ENCODE measurements at regions not wholly inside any gene's neighbourhood (a gene's known extent, or its start where the extent isn't known, plus 50 kb on each side); places are given as distances from the start of the nearest gene placed in this dataset.

GRCh38 chr7:56483861-56484550 is 367.8 kb upstream of the NUPR2 start:
- DNase-seq (ENCODE audit: low spot score) (no peak), ATAC-seq (no peak)
- no peaks in the 10 kb centered on the region for H4K20me1 ChIP-seq (replicated peaks; ENCODE audit: insufficient read depth)
- H3K36me3 ChIP-seq (ENCODE audit: insufficient read depth): 0 out of 2 replicates have a peak, but pooled peaks cover 6% of the 10 kb centered on the region
- Mint-ChIP-seq H3K36me3 (ENCODE audit: low read depth) (peaks cover 36% of the 10 kb centered on the region), H3K27ac (no peak overlapping the region), H3K4me3 (no peak overlapping the region), H3K4me1 (no peaks in the 10 kb centered on the region), H3K27me3 (ENCODE audit: insufficient read depth, low read depth, poor library complexity) (peaks cover 9% of the 10 kb centered on the region), H3K9me3 (peaks cover 96% of the 10 kb centered on the region)
- H3K79me2 ChIP-seq (replicated peaks; ENCODE audit: insufficient read depth): no peaks in the 10 kb centered on the region
- no peak overlapping the region for H3K4me3 ChIP-seq
- no peaks in the 10 kb centered on the region for H3K9me2 ChIP-seq (ENCODE audit: insufficient read depth)
- no peaks in the 10 kb centered on the region for H3K27me3 ChIP-seq (ENCODE audit: insufficient read depth)
- H3K4me1 ChIP-seq (ENCODE audit: insufficient read depth): no peaks in the 10 kb centered on the region
- no peak overlapping the region for H3K27ac ChIP-seq (ENCODE audit: low read depth)
- H3K4me2 ChIP-seq: no peak overlapping the region
- no peaks in the 10 kb centered on the region for H3F3A ChIP-seq (replicated peaks; ENCODE audit: low read depth)
- no peak overlapping the region for H2AFZ ChIP-seq
- TF ChIP-seq NANOG (IDR thresholded peaks at IDR 0.05; ENCODE audit: borderline replicate concordance) (no peak), POLR2AphosphoS5 (IDR thresholded peaks at IDR 0.05; ENCODE audit: low read depth) (no peak), CREB1 (CRISPR knock-in tag; IDR thresholded peaks at IDR 0.05; ENCODE audit: low read depth) (no peak), REST (IDR thresholded peaks at IDR 0.05; ENCODE audit: unreplicated experiment) (no peak), JUNB (IDR thresholded peaks at IDR 0.05; ENCODE audit: unreplicated experiment) (no peak), ZNF114 (CRISPR knock-in tag; IDR thresholded peaks at IDR 0.05) (no peak), STAT1 (IDR thresholded peaks at IDR 0.05; ENCODE audit: unreplicated experiment) (no peak), ZNF331 (CRISPR knock-in tag; IDR thresholded peaks at IDR 0.05; ENCODE audit: low read depth) (no peak), EZH2phosphoT487 (IDR thresholded peaks at IDR 0.05; ENCODE audit: unreplicated experiment) (no peak), EZH2 (IDR thresholded peaks at IDR 0.05; ENCODE audit: low read depth, unreplicated experiment) (no peak)
- TF ChIP-seq, protein P1, sequence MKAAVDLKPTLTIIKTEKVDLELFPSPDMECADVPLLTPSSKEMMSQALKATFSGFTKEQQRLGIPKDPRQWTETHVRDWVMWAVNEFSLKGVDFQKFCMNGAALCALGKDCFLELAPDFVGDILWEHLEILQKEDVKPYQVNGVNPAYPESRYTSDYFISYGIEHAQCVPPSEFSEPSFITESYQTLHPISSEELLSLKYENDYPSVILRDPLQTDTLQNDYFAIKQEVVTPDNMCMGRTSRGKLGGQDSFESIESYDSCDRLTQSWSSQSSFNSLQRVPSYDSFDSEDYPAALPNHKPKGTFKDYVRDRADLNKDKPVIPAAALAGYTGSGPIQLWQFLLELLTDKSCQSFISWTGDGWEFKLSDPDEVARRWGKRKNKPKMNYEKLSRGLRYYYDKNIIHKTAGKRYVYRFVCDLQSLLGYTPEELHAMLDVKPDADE (IDR thresholded peaks at IDR 0.05): no peak
- TF ChIP-seq, protein P2, sequence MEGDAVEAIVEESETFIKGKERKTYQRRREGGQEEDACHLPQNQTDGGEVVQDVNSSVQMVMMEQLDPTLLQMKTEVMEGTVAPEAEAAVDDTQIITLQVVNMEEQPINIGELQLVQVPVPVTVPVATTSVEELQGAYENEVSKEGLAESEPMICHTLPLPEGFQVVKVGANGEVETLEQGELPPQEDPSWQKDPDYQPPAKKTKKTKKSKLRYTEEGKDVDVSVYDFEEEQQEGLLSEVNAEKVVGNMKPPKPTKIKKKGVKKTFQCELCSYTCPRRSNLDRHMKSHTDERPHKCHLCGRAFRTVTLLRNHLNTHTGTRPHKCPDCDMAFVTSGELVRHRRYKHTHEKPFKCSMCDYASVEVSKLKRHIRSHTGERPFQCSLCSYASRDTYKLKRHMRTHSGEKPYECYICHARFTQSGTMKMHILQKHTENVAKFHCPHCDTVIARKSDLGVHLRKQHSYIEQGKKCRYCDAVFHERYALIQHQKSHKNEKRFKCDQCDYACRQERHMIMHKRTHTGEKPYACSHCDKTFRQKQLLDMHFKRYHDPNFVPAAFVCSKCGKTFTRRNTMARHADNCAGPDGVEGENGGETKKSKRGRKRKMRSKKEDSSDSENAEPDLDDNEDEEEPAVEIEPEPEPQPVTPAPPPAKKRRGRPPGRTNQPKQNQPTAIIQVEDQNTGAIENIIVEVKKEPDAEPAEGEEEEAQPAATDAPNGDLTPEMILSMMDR (conservative IDR thresholded peaks at IDR 0.05; ENCODE audit: low read depth in 2 of 2): no peak
- TF ChIP-seq, protein P3, sequence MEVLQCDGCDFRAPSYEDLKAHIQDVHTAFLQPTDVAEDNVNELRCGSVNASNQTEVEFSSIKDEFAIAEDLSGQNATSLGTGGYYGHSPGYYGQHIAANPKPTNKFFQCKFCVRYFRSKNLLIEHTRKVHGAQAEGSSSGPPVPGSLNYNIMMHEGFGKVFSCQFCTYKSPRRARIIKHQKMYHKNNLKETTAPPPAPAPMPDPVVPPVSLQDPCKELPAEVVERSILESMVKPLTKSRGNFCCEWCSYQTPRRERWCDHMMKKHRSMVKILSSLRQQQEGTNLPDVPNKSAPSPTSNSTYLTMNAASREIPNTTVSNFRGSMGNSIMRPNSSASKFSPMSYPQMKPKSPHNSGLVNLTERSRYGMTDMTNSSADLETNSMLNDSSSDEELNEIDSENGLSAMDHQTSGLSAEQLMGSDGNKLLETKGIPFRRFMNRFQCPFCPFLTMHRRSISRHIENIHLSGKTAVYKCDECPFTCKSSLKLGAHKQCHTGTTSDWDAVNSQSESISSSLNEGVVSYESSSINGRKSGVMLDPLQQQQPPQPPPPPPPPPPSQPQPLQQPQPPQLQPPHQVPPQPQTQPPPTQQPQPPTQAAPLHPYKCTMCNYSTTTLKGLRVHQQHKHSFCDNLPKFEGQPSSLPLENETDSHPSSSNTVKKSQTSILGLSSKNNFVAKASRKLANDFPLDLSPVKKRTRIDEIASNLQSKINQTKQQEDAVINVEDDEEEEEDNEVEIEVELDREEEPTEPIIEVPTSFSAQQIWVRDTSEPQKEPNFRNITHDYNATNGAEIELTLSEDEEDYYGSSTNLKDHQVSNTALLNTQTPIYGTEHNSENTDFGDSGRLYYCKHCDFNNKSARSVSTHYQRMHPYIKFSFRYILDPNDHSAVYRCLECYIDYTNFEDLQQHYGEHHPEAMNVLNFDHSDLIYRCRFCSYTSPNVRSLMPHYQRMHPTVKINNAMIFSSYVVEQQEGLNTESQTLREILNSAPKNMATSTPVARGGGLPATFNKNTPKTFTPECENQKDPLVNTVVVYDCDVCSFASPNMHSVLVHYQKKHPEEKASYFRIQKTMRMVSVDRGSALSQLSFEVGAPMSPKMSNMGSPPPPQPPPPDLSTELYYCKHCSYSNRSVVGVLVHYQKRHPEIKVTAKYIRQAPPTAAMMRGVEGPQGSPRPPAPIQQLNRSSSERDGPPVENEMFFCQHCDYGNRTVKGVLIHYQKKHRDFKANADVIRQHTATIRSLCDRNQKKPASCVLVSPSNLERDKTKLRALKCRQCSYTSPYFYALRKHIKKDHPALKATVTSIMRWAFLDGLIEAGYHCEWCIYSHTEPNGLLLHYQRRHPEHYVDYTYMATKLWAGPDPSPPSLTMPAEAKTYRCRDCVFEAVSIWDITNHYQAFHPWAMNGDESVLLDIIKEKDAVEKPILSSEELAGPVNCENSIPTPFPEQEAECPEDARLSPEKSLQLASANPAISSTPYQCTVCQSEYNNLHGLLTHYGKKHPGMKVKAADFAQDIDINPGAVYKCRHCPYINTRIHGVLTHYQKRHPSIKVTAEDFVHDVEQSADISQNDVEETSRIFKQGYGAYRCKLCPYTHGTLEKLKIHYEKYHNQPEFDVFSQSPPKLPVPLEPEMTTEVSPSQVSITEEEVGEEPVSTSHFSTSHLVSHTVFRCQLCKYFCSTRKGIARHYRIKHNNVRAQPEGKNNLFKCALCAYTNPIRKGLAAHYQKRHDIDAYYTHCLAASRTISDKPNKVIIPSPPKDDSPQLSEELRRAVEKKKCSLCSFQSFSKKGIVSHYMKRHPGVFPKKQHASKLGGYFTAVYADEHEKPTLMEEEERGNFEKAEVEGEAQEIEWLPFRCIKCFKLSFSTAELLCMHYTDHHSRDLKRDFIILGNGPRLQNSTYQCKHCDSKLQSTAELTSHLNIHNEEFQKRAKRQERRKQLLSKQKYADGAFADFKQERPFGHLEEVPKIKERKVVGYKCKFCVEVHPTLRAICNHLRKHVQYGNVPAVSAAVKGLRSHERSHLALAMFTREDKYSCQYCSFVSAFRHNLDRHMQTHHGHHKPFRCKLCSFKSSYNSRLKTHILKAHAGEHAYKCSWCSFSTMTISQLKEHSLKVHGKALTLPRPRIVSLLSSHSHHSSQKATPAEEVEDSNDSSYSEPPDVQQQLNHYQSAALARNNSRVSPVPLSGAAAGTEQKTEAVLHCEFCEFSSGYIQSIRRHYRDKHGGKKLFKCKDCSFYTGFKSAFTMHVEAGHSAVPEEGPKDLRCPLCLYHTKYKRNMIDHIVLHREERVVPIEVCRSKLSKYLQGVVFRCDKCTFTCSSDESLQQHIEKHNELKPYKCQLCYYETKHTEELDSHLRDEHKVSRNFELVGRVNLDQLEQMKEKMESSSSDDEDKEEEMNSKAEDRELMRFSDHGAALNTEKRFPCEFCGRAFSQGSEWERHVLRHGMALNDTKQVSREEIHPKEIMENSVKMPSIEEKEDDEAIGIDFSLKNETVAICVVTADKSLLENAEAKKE (CRISPR knock-in tag; IDR thresholded peaks at IDR 0.05): no peak
